HEK293T (cell line): ENCODE measurements at regions not wholly inside any gene's neighbourhood (a gene's known extent, or its start where the extent isn't known, plus 50 kb on each side); places are given as distances from the start of the nearest gene placed in this dataset.

Experiments used
- CTCF ChIA-PET: fragments of 350-600 bp; formaldehyde crosslinking; extraction: SDS; loops from one replicate; lab custom pipeline; 2021; ENCODE audit warnings: antibody characterized with exemption, inconsistent platforms; lab: Yijun Ruan, JAX
- POLR2A ChIA-PET: fragments of 350-600 bp; formaldehyde crosslinking; extraction: SDS; loops from one replicate; lab custom pipeline; 2020; ENCODE audit warnings: antibody characterized with exemption, inconsistent platforms; lab: Yijun Ruan, JAX
- DNase-seq: peaks from one replicate; pipeline ENCODE4 v3.0.0; 2012; ENCODE audit warnings: mixed read lengths; ENCODE audit errors: extremely low spot score
- ARNT ChIP-seq: fragments of 450-650 bp; IDR thresholded peaks from 2 replicates; pipeline ENCODE4 v1.6.1; 2017; ENCODE audit warnings: mild to moderate bottlenecking
- BHLHE40 ChIP-seq: fragments of 450-650 bp; IDR thresholded peaks from 2 replicates; pipeline ENCODE4 v1.6.1; 2016; ENCODE audit warnings: mild to moderate bottlenecking, moderate library complexity, borderline replicate concordance
- CTBP1 ChIP-seq: fragments of 450-650 bp; IDR thresholded peaks from 2 replicates; pipeline ENCODE4 v1.6.1; 2016; ENCODE audit warnings: borderline replicate concordance
- ELF4 ChIP-seq: fragments of 450-650 bp; IDR thresholded peaks from 2 replicates; pipeline ENCODE4 v1.6.1; 2017; ENCODE audit warnings: antibody characterized with exemption
- FOXA1 ChIP-seq: fragments of 450-650 bp; IDR thresholded peaks from 2 replicates; pipeline ENCODE4 v1.6.1; 2016; ENCODE audit warnings: mild to moderate bottlenecking
- FOXK2 ChIP-seq: fragments of 450-650 bp; IDR thresholded peaks from 2 replicates; pipeline ENCODE4 v1.6.1; 2016; ENCODE audit warnings: mild to moderate bottlenecking
- FOXM1 ChIP-seq: fragments of 450-650 bp; IDR thresholded peaks from 2 replicates; pipeline ENCODE4 v1.6.1; 2017; ENCODE audit warnings: mild to moderate bottlenecking, borderline replicate concordance
- HDGF ChIP-seq: fragments of 450-650 bp; IDR thresholded peaks from 2 replicates; pipeline ENCODE4 v1.6.1; 2017; ENCODE audit warnings: antibody characterized with exemption, borderline replicate concordance
- L3MBTL2 ChIP-seq: fragments of 450-650 bp; conservative IDR thresholded peaks from 2 replicates; pipeline ENCODE4 v1.6.1; 2016; ENCODE audit warnings: mild to moderate bottlenecking
- LEF1 ChIP-seq: fragments of 450-650 bp; IDR thresholded peaks from 2 replicates; pipeline ENCODE4 v1.6.1; 2017; ENCODE audit warnings: mild to moderate bottlenecking, borderline replicate concordance
- NFRKB ChIP-seq: fragments of 450-650 bp; IDR thresholded peaks from 2 replicates; pipeline ENCODE4 v1.6.1; 2016; ENCODE audit warnings: mild to moderate bottlenecking, moderate library complexity
- SP1 ChIP-seq: fragments of 450-650 bp; IDR thresholded peaks from 2 replicates; pipeline ENCODE4 v1.6.1; 2017
- SUZ12 ChIP-seq: fragments of 450-650 bp; IDR thresholded peaks from 2 replicates; pipeline ENCODE4 v1.6.1; 2016; ENCODE audit warnings: mild to moderate bottlenecking
- TARDBP ChIP-seq: fragments of 450-650 bp; IDR thresholded peaks from 2 replicates; pipeline ENCODE4 v1.6.1; 2016
- ZNF384 ChIP-seq: fragments of 450-650 bp; IDR thresholded peaks from 2 replicates; pipeline ENCODE4 v1.6.1; 2016
- TF ChIP-seq, protein P1 (sequence below): fragments of 450-650 bp; IDR thresholded peaks from 2 replicates; pipeline ENCODE4 v1.6.1; 2016

GRCh38 chr15:94655249-94655880, 424.0 kb downstream of the MCTP2 start:
- ChIA-PET POLR2A (no interaction called here), CTCF (no interaction called here)
- DNase-seq: no peak
- TF ChIP-seq ELF4 (no peak), FOXA1 (no peak), BHLHE40 (no peak), FOXM1 (no peak), ZNF384 (no peak), FOXK2 (no peak), TARDBP (no peak), NFRKB (no peak), LEF1 (no peak), CTBP1 (no peak), L3MBTL2 (no peak), HDGF (no peak), ARNT (no peak), SP1 (no peak), SUZ12 (no peak)
- TF ChIP-seq, protein P1, sequence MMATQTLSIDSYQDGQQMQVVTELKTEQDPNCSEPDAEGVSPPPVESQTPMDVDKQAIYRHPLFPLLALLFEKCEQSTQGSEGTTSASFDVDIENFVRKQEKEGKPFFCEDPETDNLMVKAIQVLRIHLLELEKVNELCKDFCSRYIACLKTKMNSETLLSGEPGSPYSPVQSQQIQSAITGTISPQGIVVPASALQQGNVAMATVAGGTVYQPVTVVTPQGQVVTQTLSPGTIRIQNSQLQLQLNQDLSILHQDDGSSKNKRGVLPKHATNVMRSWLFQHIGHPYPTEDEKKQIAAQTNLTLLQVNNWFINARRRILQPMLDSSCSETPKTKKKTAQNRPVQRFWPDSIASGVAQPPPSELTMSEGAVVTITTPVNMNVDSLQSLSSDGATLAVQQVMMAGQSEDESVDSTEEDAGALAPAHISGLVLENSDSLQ: no peak

DNA sequence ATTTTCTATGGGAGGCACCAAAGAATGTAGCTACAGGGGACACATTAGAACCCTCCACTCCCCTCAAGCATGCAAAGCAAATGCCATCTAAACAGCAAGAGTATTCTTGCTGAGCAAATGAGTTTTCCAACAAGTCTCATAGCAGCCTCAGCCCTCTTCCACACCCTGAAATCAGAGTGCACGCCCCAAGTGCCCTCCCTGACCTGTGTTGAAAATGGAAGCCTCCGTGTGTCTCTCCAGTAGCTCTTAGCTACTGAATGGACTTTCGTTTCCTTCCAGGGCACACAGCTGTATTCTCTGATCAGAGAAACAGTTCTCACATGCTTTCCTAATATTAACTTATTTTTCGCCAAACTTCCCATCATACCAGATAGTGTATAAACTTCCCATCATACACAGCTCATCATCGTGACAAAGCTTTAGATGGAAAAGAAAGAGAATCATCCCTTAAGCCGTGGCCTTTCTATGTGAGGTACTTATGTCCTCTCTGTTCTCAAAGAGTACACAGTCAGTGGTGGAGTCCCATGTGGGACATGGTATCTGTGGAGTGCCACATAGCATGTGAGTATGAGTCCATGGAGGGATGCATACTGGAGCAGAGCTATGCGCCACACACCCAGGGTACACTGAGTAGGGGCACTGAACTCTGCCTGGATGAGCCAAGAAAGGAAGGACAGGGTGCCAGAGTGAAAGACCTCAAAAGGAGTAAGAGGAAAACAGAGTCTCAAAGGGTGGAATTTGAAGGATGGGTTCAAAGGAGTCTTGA, 434.5 kb downstream of the MCTP2 start:
- DNase-seq: no peak
- POLR2A ChIA-PET: no interaction called here
- CTCF ChIA-PET: interaction anchor here (0.6 to 0.8 kb wide), 2 partner anchors 481 to 640 kb away, joined by 3 read pairs; no protein-coding TSS in a partner anchor
- TF ChIP-seq ELF4: no peak
- TF ChIP-seq ZNF384: no peak
- TF ChIP-seq FOXK2: no peak
- no peak for TF ChIP-seq SUZ12
- TF ChIP-seq FOXA1: no peak
- no peak for TF ChIP-seq L3MBTL2

DNA sequence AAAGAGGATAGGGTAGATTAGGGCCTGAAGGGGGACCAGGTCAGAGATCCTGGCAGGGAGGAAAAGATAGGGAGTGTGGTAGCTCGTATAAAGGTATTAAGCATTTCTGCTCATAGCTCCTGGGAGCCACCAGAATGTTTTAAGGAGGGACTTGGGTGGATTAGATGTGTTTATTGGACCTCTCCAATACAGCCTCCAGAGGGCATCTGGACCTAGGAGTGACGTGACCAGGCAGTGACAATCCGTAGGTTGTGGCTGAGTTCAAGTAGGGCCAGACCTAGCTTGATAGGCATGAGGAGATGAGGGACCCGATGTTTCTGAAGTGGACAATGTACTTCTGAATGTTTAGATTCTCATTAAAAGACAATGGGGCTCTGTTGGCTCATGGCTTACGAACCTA, 435.2 kb downstream of the MCTP2 start:
- TF ChIP-seq FOXK2: no peak
- TF ChIP-seq NFRKB: no peak
- no peak for TF ChIP-seq ELF4
- TF ChIP-seq L3MBTL2: no peak
- no peak for TF ChIP-seq FOXA1
- no peak for TF ChIP-seq ZNF384
- TF ChIP-seq LEF1: no peak
- no peak for TF ChIP-seq BHLHE40
- TF ChIP-seq, protein P1: no peak
- TF ChIP-seq ARNT: no peak
- no peak for TF ChIP-seq SUZ12
- ChIA-PET POLR2A (no interaction called here), CTCF (interaction anchor here (0.6 to 0.9 kb wide), 3 partner anchors 89 to 640 kb away, joined by 3 read pairs; no protein-coding TSS in a partner anchor)
- DNase-seq: no peak

- TF ChIP-seq, protein P1: no peak
- TF ChIP-seq ARNT: no peak
- TF ChIP-seq SP1: no peak
- no peak for TF ChIP-seq CTBP1
- TF ChIP-seq L3MBTL2: no peak
- no peak for TF ChIP-seq FOXA1
- TF ChIP-seq FOXK2: no peak
- TF ChIP-seq TARDBP: no peak
- no peak for TF ChIP-seq NFRKB
- TF ChIP-seq FOXM1: no peak
- no peak for TF ChIP-seq LEF1
- no peak for TF ChIP-seq ELF4
- no peak for TF ChIP-seq BHLHE40
- TF ChIP-seq HDGF: no peak
- TF ChIP-seq SUZ12: no peak
- TF ChIP-seq ZNF384: no peak
- POLR2A ChIA-PET: no interaction called here
- no peak for DNase-seq
- CTCF ChIA-PET: interaction anchor here (0.9 kb wide), 1 partner anchor 89 kb away, joined by 3 read pairs; no protein-coding TSS in a partner anchor
Observed at GRCh38 chr15:94667109-94667508, 435.7 kb downstream of the MCTP2 start.

DNA sequence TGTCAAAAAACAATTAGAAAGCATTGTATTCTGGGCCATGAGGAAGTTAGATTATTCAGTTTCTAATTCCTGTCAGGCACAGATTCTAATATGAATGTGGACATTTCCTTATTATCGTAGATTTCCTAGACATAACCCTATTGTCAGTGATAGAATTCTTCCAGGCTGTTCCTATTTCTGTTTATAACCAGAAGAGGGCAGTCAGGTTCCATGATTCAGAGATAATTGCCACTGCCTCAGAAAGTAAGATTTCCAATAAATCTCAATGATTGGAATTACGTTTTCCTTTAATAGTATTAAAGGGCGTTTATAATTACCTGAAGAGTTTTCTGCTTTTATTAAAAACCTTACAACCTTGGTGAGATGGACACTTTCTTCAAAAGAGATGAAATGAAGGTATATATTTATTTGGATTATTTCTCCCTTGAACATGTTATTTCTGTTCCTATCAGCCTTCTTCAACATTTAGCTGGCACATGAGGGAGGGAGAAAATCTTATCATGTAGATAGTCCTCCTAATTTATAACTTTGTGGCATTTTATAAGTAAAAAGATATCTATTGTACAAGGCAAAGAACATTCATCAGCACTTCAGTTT, 439.2 kb downstream of the MCTP2 start:
- TF ChIP-seq TARDBP: no peak
- TF ChIP-seq, protein P1: 0 out of 2 replicates have a peak, but pooled peaks have one; percentile 12
- ChIA-PET POLR2A (no interaction called here), CTCF (interaction anchor here (0.6 to 1.3 kb wide), 9 partner anchors 9 to 1583 kb away, joined by 3 to 7 read pairs (median 3); no protein-coding TSS in a partner anchor)
- peak; percentile 36 for DNase-seq
